ENCODE measurements at regions not wholly inside any gene's neighbourhood (a gene's known extent, or its start where the extent isn't known, plus 50 kb on each side); places are given as distances from the start of the nearest gene placed in this dataset.

DNA sequence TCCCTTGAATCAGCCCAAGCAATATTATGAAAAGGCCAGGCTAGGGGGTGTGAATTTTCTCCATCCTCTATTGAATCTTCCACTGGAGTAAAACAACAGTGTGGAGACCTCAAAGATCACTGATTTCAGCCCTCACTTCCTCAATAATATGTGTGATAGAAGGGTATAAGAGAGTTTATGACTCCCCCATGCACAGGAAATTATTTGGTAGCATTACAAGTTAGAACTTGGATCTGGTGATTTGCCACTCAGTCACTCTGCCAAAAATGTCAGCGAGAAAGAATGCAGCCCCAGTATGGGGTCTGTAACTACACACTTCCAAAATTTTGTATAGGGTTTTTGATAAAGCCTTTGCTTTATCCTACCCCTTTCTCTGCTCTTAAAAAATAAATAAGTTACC lies 81.0 kb upstream of the KCNMB2 start:
- Histone ChIP-seq H3K4me3 (ENCODE audit: extremely low read depth in 1 of 4, insufficient read depth in 2 of 4, low read depth in 3 of 4, low read length in 4 of 4) (no peak overlapping the region), H2AFZ (ENCODE audit: low read length) (no peak overlapping the region), H3K9ac (replicated peaks in 1 of 4; ENCODE audit: extremely low read depth in 1 of 4, low read depth in 3 of 4, low read length in 3 of 4) (no peak overlapping the region), H4K5ac (ENCODE audit: insufficient read length, low read depth, low read length) (no peak overlapping the region), H4K8ac (ENCODE audit: extremely low read depth, insufficient read depth, low read length) (no peak overlapping the region), H2BK12ac (ENCODE audit: low read depth, low read length) (no peak overlapping the region), H3K9me3 (ENCODE audit: insufficient read depth in 2 of 2, low read depth in 1 of 2, low read length in 1 of 2) (no peaks in the 10 kb centered on the region), H3K18ac (ENCODE audit: extremely low read depth, low read length) (no peak overlapping the region), H3K27me3 (replicated peaks in 1 of 4; ENCODE audit: control insufficient read depth in 3 of 4, extremely low read depth in 1 of 4, insufficient read depth in 3 of 4, low read length in 3 of 4) (no peaks in the 10 kb centered on the region), H3K14ac (ENCODE audit: insufficient read length) (no peak overlapping the region), H2BK15ac (ENCODE audit: low read length) (no peak overlapping the region), H3K23ac (ENCODE audit: insufficient read length) (no peak overlapping the region), H3K79me2 (ENCODE audit: control insufficient read depth in 1 of 2, insufficient read depth in 2 of 2, low read length in 2 of 2) (no peaks in the 10 kb centered on the region), H2BK20ac (ENCODE audit: low read length) (no peak overlapping the region), H3K4ac (replicated peaks; ENCODE audit: insufficient read length, low read depth, low read length) (no peak overlapping the region), H3K56ac (replicated peaks; ENCODE audit: insufficient read length, low read depth, low read length) (no peak overlapping the region), H2BK120ac (replicated peaks; ENCODE audit: low read depth, low read length) (no peak overlapping the region), H3K4me2 (ENCODE audit: insufficient read depth in 1 of 2, low read depth in 2 of 2, low read length in 2 of 2) (no peak overlapping the region), H3K79me1 (ENCODE audit: low read depth, low read length) (no peaks in the 10 kb centered on the region), H4K20me1 (replicated peaks in 1 of 2; ENCODE audit: control insufficient read depth in 1 of 2, insufficient read depth in 2 of 2, low read length in 2 of 2) (no peaks in the 10 kb centered on the region), H3K4me1 (replicated peaks in 1 of 4; ENCODE audit: control insufficient read depth in 3 of 4, insufficient read depth in 4 of 4, low read length in 3 of 4) (no peaks in the 10 kb centered on the region), H3K36me3 (ENCODE audit: control insufficient read depth in 2 of 4, insufficient read depth in 4 of 4, low read length in 3 of 4) (no peaks in the 10 kb centered on the region), H3K27ac (ENCODE audit: low read depth, low read length) (no peak overlapping the region), H2BK5ac (ENCODE audit: low read depth, low read length) (no peak overlapping the region), H2AK5ac (ENCODE audit: low read depth, low read length) (no peak overlapping the region), H3K23me2 (ENCODE audit: low read depth, low read length) (no peaks in the 10 kb centered on the region; the same call in 1 of the 2 replicates), H4K91ac (replicated peaks; ENCODE audit: insufficient read length, low read length) (no peak overlapping the region)
- FAIRE-seq (no peak), DNase-seq (ENCODE audit: low read depth in 1 of 2, low spot score in 2 of 2) (no peak)
- ChIA-PET CTCF (ENCODE audit: partially characterized antibody) (interaction anchor here (0.9 to 1.4 kb wide), 2 partner anchors 11 to 19 kb away, joined by 3 to 4 read pairs; no protein-coding TSS in a partner anchor), POLR2A (ENCODE audit: partially characterized antibody) (no interaction called here)
- WGBS, 2 experiments (ENCODE audit: extremely low coverage in 1 of 2, insufficient coverage in 1 of 2, insufficient read length in 1 of 2, insufficient replicate concordance in 2 of 2, low coverage in 1 of 2, low lambda C conversion rate in 2 of 2, missing lambda C conversion rate in 1 of 2): 91% methylated on average over 1 of the region's 1 CpG; no CpG with 5 or more reads in 1 of the 2 experiments
- TF ChIP-seq CBX5 (IDR thresholded peaks at IDR 0.05; ENCODE audit: low read depth, low read length) (no peak), RXRA (IDR thresholded peaks at IDR 0.05; ENCODE audit: insufficient read depth, low read depth, low read length) (no peak), NRF1 (IDR thresholded peaks at IDR 0.05; ENCODE audit: low read depth, low read length) (no peak), E2F6 (IDR thresholded peaks at IDR 0.05) (no peak), RAD21 (IDR thresholded peaks at IDR 0.05 in 1 of 2, conservative IDR thresholded peaks at IDR 0.05 in 1 of 2; ENCODE audit: low read depth in 2 of 2, low read length in 2 of 2) (no peak), EP300 (IDR thresholded peaks at IDR 0.05; ENCODE audit: borderline replicate concordance in 1 of 2, low read depth in 2 of 2, low read length in 2 of 2) (no peak), ATF3 (IDR thresholded peaks at IDR 0.05; ENCODE audit: insufficient read depth, low read depth, low read length) (no peak), BACH1 (IDR thresholded peaks at IDR 0.05; ENCODE audit: low read length) (no peak), POLR2A (IDR thresholded peaks at IDR 0.05; ENCODE audit: control extremely low read depth in 1 of 2, low read depth in 2 of 2, low read length in 2 of 2) (no peak), YY1 (IDR thresholded peaks at IDR 0.05; ENCODE audit: low read depth, low read length) (no peak), BCL11A (IDR thresholded peaks at IDR 0.05; ENCODE audit: low read depth in 2 of 2, low read length in 2 of 2) (no peak), EGR1 (IDR thresholded peaks at IDR 0.05; ENCODE audit: borderline replicate concordance, low read depth, low read length) (no peak), RBBP5 (IDR thresholded peaks at IDR 0.05; ENCODE audit: borderline replicate concordance, low read depth, low read length) (no peak)
